Activated CD8-positive, alpha-beta T cell treated with anti-CD3 and anti-CD28 coated beads for 36 hours (primary cell): ENCODE measurements at regions not wholly inside any gene's neighbourhood (a gene's known extent, or its start where the extent isn't known, plus 50 kb on each side); places are given as distances from the start of the nearest gene placed in this dataset.

Experiments used
- ATAC-seq: fragments of 200-7000 bp; cut with Tn5 transposase; one replicate; pipeline ENCODE4 v1.10.0; 2021; ENCODE audit warnings: mild to moderate bottlenecking, moderate library complexity
- CTCF ChIA-PET: fragments of 350-600 bp; sonication (Branson Sonifier 250); formaldehyde crosslinking; loops from one replicate; lab custom pipeline; 2021; ENCODE audit warnings: antibody characterized with exemption; lab: Charles Lee
- POLR2A ChIA-PET: fragments of 350-600 bp; sonication (Branson Sonifier 250); formaldehyde crosslinking; loops from one replicate; lab custom pipeline; 2021; ENCODE audit warnings: antibody characterized with exemption; lab: Charles Lee
- DNase-seq: peaks from one replicate; pipeline ENCODE4 v3.0.0-alpha.2; 2020
- H3K27ac Mint-ChIP-seq: one replicate; pipeline ENCODE4 v1.8.0; 2021; ENCODE audit warnings: mild to moderate bottlenecking, mixed read lengths
- H3K27me3 Mint-ChIP-seq: one replicate; pipeline ENCODE4 v1.8.0; 2021; ENCODE audit warnings: mixed read lengths
- H3K36me3 Mint-ChIP-seq: one replicate; pipeline ENCODE4 v1.8.0; 2021; ENCODE audit warnings: low read depth, mixed read lengths
- H3K4me1 Mint-ChIP-seq: one replicate; pipeline ENCODE4 v1.8.0; 2021; ENCODE audit warnings: low read depth, mixed read lengths
- H3K4me3 Mint-ChIP-seq: one replicate; pipeline ENCODE4 v1.8.0; 2021; ENCODE audit warnings: mild to moderate bottlenecking, moderate library complexity, mixed read lengths
- H3K9me3 Mint-ChIP-seq: one replicate; pipeline ENCODE4 v1.8.0; 2021; ENCODE audit warnings: mixed read lengths
- intact Hi-C: fragments of 100-400 bp; cut with micrococcal nuclease; formaldehyde crosslinking; loops from one replicate; pipeline ENCODE4 v1.10.0; 2022
- TF ChIP-seq, protein P1 (sequence below): fragments of 200-600 bp; IDR thresholded peaks from one replicate; pipeline ENCODE4 v1.8.0; 2022; ENCODE audit warnings: antibody characterized with exemption, mild to moderate bottlenecking

DNA sequence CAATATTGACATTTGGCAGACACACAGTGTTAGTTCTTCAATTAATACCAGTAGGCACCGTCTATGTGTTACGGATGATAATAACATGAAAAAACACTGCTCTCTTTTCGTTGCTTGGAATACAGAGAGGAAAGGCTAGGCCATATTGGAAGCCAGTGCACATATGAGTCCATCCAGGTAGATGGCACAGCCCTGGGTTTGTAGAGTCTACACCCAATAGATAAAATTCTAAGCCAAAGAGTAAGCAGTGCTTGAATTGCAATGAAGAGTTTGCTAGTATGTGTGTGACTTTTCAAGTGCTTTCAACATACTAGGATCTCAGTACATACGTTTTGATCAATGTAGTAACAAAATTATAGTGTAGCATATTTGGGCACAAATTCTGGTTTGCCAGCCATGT, 243.3 kb upstream of the AVPR1A start:
- CTCF ChIA-PET, result no interaction called here
- POLR2A ChIA-PET, result no interaction called here
- intact Hi-C loops, result no loop called here

DNA sequence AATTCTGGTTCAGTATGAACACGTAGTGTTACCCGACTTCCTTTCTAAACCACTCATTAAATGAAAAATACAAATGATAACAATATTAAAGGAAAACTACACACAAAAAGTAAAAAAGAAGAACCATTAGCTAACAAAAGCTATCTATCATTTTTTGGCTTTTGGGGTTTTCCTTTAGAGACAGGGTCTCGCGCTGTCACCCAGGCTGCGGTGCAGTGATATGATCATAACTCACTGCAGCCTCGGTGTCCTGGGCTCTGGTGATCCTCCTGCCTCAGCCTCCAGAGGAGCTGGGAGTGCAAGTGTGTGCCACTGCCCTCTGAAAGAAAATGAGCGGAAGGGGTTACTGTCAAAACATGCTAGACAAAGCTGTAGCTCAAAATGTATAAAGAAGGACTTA, 238.2 kb upstream of the AVPR1A start:
- no peaks in the 10 kb centered on the region for H3K27me3 Mint-ChIP-seq
- DNase-seq, result no peak
- H3K27ac Mint-ChIP-seq, result no peak overlapping the region
- H3K4me3 Mint-ChIP-seq, result no peak overlapping the region
- POLR2A ChIA-PET, result no interaction called here
- H3K36me3 Mint-ChIP-seq, result no peaks in the 10 kb centered on the region
- H3K4me1 Mint-ChIP-seq, result no peaks in the 10 kb centered on the region
- intact Hi-C loops, result no loop called here
- CTCF ChIA-PET, result no interaction called here
- no peaks in the 10 kb centered on the region for H3K9me3 Mint-ChIP-seq
- TF ChIP-seq, protein P1, sequence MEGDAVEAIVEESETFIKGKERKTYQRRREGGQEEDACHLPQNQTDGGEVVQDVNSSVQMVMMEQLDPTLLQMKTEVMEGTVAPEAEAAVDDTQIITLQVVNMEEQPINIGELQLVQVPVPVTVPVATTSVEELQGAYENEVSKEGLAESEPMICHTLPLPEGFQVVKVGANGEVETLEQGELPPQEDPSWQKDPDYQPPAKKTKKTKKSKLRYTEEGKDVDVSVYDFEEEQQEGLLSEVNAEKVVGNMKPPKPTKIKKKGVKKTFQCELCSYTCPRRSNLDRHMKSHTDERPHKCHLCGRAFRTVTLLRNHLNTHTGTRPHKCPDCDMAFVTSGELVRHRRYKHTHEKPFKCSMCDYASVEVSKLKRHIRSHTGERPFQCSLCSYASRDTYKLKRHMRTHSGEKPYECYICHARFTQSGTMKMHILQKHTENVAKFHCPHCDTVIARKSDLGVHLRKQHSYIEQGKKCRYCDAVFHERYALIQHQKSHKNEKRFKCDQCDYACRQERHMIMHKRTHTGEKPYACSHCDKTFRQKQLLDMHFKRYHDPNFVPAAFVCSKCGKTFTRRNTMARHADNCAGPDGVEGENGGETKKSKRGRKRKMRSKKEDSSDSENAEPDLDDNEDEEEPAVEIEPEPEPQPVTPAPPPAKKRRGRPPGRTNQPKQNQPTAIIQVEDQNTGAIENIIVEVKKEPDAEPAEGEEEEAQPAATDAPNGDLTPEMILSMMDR, result no peak
- ATAC-seq, result no peak

More for the DNA sequence above, 243.3 kb upstream of the AVPR1A start:
- Mint-ChIP-seq H3K4me1 (no peaks in the 10 kb centered on the region), H3K27me3 (no peaks in the 10 kb centered on the region), H3K27ac (no peak overlapping the region), H3K36me3 (no peaks in the 10 kb centered on the region), H3K9me3 (peaks cover 5% of the 10 kb centered on the region), H3K4me3 (no peak overlapping the region)
- no peak for DNase-seq
- TF ChIP-seq, protein P1, result no peak
- ATAC-seq, result no peak

DNA sequence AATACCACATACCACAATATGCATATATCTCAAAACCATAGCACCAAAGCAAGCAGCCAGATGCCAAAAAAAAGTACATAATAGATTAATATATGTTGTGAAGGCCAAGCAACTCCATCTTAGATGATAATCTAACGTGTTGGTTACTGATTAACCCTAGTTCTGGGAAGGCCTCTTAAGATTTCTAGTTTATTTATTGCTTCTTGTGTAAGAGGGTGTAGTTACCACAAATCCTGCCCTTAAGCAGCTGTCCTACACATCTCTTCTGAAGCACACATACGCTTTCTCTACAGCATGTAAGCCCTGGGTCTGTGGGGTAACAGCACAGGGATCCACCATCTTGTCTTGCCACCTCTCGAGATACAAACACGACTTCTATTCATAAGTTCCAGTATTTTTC, 236.8 kb upstream of the AVPR1A start:
- H3K4me1 Mint-ChIP-seq, result no peaks in the 10 kb centered on the region
- no peak overlapping the region for H3K27ac Mint-ChIP-seq
- ATAC-seq, result no peak
- H3K4me3 Mint-ChIP-seq, result no peak overlapping the region
- no peak for DNase-seq
- TF ChIP-seq, protein P1, result no peak
- ChIA-PET CTCF (no interaction called here), POLR2A (no interaction called here)
- H3K36me3 Mint-ChIP-seq, result no peaks in the 10 kb centered on the region
- no peaks in the 10 kb centered on the region for H3K27me3 Mint-ChIP-seq
- intact Hi-C loops, result no loop called here
- H3K9me3 Mint-ChIP-seq, result no peaks in the 10 kb centered on the region

DNA sequence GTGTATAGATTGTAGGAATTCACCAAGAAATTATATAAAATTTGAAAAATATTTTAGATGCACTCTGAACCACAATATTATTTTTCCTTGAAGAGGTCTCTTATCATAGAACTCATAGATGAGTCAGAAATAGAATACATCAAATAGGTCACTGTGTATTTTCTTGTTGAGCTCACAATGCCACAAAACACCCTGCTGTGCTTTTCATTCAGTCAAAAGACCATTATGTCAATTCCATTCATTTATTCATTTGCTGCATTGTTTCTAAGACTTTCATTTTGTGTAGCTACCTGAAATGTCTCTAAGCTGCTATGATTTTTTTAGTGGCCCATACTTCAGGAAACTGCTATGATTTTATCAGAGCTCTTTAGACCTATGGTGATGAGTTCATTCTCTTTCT, 231.9 kb upstream of the AVPR1A start:
- Mint-ChIP-seq H3K27me3 (no peaks in the 10 kb centered on the region), H3K27ac (no peak overlapping the region), H3K36me3 (no peaks in the 10 kb centered on the region), H3K4me1 (no peaks in the 10 kb centered on the region), H3K9me3 (no peaks in the 10 kb centered on the region), H3K4me3 (no peak overlapping the region)
- ATAC-seq (no peak), DNase-seq (no peak)
- TF ChIP-seq, protein P1, result no peak
- CTCF ChIA-PET, result no interaction called here
- POLR2A ChIA-PET, result no interaction called here
- intact Hi-C loops, result no loop called here

DNA sequence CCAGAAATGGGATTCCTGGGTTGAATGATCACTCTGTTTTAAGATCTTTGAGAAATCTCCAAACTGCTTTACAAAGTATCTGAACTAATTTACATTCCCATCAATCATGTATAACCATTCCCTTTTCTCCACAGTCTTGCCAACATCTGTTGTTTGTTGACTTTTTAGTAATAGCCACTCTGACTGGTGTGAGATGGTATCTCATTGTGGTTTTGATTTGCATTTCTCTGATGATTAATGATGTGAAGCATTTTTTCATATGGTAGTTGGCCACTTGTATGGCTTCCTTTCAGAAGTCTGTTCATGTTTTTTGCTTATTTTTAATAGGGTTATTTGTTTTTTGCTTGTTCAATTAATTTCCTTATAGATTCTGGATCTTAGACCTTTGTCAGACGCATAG, 211.8 kb upstream of the AVPR1A start:
- ATAC-seq (no peak), DNase-seq (no peak)
- Mint-ChIP-seq H3K9me3 (peaks cover 1% of the 10 kb centered on the region), H3K4me3 (no peak overlapping the region), H3K27me3 (no peaks in the 10 kb centered on the region), H3K27ac (no peak overlapping the region), H3K4me1 (no peaks in the 10 kb centered on the region), H3K36me3 (no peaks in the 10 kb centered on the region)
- ChIA-PET CTCF (no interaction called here), POLR2A (no interaction called here)
- TF ChIP-seq, protein P1, result no peak
- intact Hi-C loops, result no loop called here
